HG02571 (cell line): ENCODE measurements at regions not wholly inside any gene's neighbourhood (a gene's known extent, or its start where the extent isn't known, plus 50 kb on each side); places are given as distances from the start of the nearest gene placed in this dataset.

Source experiments
- ATAC-seq: cut with Tn5 transposase; IDR thresholded peaks from one replicate; pipeline ENCODE4 v1.9.1; 2021; ENCODE audit warnings: mild to moderate bottlenecking, moderate library complexity; ENCODE audit not compliant: unreplicated experiment

GRCh38 chr9:91065231-91066041, 263.8 kb downstream of the SYK start:
- ATAC-seq = no peak

- ATAC-seq = no peak
Measured at GRCh38 chr9:91066042-91066415, 264.4 kb downstream of the SYK start.

GRCh38 chr9:91066856-91067255, 265.2 kb downstream of the SYK start:
- ATAC-seq = no peak

DNA sequence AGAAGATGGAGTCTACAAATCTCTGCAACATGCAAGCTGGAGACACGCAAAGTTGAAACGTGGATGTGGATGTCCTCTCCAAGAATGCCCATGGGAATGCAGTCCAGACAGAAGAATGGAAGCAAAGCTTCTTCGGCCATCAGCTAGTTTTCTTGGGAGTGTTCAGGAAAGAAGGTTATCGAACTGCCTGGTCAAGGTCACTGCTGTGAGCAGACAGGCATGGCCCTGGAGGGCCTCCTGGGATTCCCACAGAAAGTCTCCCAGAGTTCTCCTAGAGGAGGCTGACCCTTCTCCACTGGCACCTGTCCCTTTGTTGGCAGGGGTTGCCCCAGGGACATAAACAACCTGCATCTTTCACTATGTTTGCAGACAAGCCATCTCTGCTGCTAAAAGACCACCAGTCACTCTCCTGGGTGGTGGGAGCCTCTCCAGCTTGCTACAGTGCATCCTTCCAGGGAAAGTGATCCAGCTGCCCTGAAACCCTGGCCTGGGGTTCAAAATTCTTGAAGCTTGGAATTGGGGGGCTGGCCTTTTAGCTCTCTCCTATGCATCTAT, 265.8 kb downstream of the SYK start:
- ATAC-seq = no peak

DNA sequence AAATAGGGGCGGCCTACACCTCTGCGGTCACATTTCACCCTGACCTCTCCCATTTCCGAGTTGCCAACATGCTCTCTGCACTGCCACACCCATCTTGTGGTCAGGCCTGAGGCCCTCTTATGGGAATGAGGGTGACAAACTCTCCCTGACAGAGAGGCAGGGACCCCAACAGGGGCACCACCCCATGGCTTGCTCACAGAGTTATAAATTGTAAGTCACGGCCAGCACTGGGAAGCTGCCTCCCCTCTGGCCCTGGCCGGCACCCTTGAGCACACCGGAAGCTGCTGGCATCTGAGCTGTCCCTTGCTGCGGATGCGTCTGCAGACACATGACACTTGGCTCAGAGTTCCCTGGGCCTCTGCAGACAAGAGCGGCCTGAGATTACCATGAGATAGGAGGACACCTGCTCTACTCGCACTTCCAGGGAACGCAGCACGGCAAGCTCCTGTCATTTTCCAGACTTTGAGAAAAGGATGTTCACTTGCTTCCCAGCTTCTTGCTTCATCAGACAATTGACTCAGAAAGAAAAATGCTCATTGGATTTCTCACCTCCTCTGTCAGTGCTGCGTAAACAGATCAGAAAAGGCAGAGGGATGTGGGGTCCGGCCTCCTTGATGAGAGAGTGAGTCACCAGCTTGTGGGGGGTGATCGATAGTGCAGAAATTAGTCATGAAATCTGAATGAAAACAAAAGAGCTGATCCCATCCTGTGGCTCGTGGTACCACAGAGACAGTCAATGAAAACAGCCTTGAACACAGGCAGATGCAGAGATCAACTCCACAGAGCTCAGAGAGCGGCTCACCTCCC, 269.8 kb downstream of the SYK start:
- no peak for ATAC-seq

DNA sequence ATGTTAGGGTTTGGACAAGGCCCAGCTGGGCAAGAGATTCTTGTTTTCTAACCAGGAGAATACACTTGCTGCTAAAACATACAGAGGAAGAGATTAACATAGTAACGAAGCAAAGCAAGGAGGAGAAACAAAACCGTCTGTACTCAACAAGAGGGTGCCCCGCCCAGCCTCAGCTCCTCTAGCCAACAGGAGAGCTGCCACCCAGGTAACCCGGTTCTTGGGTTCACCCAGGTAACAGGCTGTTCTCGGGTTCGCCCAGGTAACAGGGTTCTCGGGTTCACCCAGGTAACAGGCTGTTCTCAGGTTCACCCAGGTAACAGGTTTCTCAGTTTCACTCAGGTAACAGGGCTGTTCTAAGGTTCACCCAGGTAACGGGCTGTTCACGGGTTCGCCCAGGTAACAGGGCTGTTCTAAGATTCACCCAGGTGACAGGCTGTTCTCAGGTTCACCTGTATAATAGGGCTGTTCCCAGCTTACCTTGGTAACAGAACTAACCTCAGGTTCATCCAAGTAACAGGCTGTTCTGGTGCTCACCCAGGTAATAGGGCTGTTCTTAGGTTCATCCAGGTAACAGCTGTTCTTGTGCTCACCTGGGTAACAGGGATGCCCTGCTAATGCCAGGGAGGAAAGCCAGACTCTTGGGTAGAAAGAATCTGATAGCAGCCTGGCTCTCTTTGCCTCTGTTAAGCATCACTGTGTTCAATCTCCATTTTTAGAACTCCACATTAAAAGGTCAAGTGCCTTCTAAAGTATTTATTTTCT, 271.6 kb downstream of the SYK start:
- ATAC-seq = no peak

- ATAC-seq = no peak
Measured at GRCh38 chr9:91073811-91074771, 272.5 kb downstream of the SYK start.

DNA sequence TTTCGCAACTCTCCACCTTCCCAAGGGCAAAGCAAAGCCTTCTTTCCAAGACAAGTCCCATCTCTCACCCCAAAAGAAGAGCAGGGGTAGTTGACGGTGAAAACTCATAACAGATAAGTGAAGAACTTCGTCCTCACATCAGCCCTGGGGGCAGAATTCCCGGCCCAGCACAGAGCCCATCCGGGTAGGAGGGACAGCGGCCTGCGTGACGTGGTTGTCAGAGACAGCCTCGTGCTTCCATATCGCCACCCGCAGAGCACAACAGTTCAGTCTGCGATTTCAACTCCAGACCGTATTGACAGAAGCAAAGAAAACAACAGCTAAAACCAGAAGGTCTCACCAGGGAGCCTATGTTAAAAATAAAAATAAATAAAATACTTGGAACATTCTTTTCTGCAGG, 273.2 kb downstream of the SYK start:
- ATAC-seq = no peak

DNA sequence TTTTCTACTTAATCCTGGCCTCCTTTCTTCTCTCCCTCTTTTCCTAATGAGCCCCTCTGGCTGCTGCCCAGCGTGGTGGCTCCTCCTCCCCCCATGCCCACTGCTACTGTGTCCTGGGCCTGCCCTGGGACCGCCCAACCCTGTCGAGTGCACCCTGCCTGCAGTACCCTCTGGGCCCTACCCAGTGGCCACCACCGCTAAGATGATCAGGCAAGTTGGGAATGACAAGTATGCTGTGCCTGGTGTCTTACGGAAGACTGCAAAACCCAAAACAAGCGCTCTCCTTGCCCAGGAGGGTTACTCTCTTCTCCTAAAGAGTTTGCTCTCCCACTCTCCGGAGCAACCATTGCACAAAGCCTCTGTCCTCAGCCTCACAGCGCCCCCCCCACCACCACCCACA, 273.7 kb downstream of the SYK start:
- ATAC-seq = no peak

- no peak for ATAC-seq
Measured at GRCh38 chr9:91077624-91078368, 276.2 kb downstream of the SYK start.

DNA sequence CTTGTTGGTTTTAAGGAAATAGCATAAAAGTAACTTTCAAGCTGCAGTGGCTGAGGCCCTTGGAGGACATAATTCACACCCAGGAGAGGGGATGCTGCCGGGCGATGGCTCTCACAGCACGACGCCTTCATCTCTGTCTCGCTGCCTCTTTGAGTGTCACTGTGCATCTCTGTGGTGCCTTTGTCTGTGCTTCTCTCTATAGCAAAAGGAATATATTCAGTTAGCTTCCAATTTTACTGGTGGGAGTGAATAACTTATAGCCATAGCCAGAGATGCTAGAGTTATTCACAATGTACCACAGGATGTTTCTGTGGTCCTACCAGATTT, 276.7 kb downstream of the SYK start:
- ATAC-seq = no peak

DNA sequence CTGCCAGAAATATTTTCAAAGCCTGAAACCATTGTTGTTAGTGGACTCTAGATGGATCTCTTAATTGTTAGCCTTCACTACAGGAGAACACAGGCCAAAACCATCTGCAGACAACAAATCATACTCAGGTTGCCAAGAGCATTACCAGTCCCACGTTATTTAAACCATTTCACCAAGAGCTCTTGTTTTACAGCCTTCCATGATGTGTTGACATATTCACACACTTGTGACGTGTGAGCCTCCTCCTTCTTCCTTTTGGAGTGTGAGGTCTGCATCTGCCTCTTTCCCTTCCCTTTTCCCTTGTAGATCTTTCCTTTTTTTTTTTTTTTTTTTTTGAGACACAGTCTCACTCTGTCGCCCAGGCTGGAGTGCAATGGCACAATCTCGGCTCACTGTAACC, 279.0 kb downstream of the AUH start:
- ATAC-seq = no peak

DNA sequence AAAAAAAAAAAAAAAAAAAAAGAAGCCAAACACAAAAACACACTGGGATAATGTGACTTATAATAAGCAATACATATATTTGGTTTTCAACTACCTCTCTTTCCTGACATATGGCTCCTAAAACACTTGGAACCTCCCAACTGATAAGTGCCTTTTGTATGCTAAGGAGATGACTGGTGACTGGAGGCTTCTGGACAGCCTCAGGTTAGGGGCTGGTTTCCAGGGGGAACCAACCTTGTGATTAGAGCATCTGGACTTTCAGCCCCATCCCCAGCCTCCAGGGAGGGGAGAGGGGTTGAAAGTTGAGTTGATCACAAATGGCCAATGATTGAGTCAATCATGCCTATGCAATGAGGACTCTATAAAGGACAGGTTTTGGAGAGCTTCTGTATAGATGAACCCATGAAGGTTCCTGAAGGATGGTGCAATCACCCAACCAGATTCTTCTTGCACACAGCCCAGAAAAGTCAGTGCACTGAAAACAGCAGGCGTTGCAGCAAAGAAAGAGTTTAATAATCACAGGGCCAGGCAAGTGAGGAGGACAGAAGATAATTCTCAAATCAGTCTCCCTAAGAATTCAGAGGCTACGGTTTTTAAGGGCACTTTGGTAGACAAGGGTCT, 276.7 kb downstream of the AUH start:
- ATAC-seq = no peak

DNA sequence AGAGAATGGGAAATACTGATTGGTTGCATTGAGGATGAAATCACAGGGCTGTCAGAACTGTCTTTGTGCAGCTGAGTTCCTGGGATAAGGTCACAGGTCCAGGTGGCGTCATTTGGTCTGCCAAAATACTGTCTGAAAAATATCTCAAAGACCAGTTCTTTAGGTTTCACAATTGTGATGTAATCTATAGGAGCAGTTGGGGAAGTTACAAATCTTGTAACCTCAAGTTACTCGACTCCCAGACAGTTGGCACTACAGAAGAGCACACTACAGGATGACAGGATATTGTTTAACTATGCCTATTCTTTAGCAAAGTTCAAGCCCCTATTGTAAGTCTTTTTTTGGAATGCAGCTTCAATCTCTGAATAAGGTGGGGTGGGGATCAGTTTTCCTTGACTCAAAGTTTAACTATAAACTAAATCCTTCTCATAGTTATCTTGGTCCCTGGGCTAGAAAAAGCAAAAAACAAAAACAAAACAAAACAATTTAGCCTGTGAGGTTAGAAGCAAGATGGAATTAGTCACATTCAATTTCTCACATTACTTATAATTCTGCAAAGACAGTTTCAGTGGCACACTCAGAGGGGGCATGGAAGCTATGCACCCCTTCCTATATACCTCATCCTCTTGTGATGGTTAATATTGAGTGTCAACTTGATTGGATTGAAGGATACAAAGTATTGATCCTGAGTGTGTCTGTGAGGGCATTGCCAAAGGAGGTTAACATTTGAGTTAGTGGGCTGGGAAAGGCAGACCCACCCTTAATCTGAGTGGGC, 276.0 kb downstream of the AUH start:
- no peak for ATAC-seq

- no peak for ATAC-seq
Measured at GRCh38 chr9:91086657-91087461, 274.9 kb downstream of the AUH start.

DNA sequence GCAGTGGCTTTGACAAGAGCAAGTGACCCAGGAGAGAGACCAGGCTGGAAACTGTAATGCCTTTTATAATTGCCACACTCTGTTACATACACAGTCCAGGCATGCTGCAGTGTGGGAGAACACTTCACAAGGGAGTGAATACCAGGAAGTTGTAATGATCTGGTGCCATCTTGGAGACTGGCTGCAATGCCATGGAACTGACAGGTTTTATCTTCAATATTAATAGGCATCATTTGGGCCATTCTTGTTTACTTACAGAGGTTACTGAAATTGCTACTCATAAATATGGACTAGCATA, 274.3 kb downstream of the AUH start:
- no peak for ATAC-seq

- no peak for ATAC-seq
Measured at GRCh38 chr9:91089405-91090129, 272.2 kb downstream of the AUH start.
